B cell (primary cell): ENCODE measurements at regions not wholly inside any gene's neighbourhood (a gene's known extent, or its start where the extent isn't known, plus 50 kb on each side); places are given as distances from the start of the nearest gene placed in this dataset. TPM values are rescaled to one million over a fixed set of nuclear protein-coding genes. Genes with fewer than 3 reads are reported as not detected.
"Not testable (repeated sequence)": the region's sequence is repeated elsewhere in the genome, so short reads cannot be mapped to it uniquely, and the experiment has no call there.

Experiments used
- ATAC-seq: fragments of 200-7000 bp; cut with Tn5 transposase; one replicate; pipeline ENCODE4 v1.10.0; 2021; ENCODE audit warnings: low read depth, mild to moderate bottlenecking, moderate number of reproducible peaks, moderate library complexity
- CTCF ChIA-PET: fragments of 350-600 bp; sonication (Branson Sonifier 250); formaldehyde crosslinking; loops from one replicate; lab custom pipeline; 2021; ENCODE audit warnings: antibody characterized with exemption, inconsistent platforms; lab: Charles Lee
- POLR2A ChIA-PET: fragments of 350-600 bp; sonication (Branson Sonifier 250); formaldehyde crosslinking; loops from one replicate; lab custom pipeline; 2021; ENCODE audit warnings: antibody characterized with exemption; lab: Charles Lee
- DNase-seq: peaks from one replicate; pipeline ENCODE4 v3.0.0; 2013
- H2AFZ ChIP-seq: 2 replicates; pipeline ENCODE4 v1.6.1; 2012; ENCODE audit warnings: mild to moderate bottlenecking, low read depth, low read length; ENCODE audit not compliant: insufficient read depth, poor library complexity, severe bottlenecking
- H3K27ac ChIP-seq, 2 donors: 1 replicate in 1 of 2; 2 replicates in 1 of 2; pipeline ENCODE4 v1.5.1; 2012 to 2013; ENCODE audit warnings: low read length in 2 of 2, mild to moderate bottlenecking in 2 of 2, moderate library complexity in 1 of 2
- H3K27me3 ChIP-seq, 4 experiments: fragments of 200-600 bp in 1 of 4; sonication (generic) in 1 of 4; replicated peaks in 1 of 4; 1 replicate in 2 of 4; 2 replicates in 2 of 4; pipeline versions ENCODE4 v1.6.1 to v1.7.0; 2013 to 2016; ENCODE audit warnings: low read length in 3 of 4, mild to moderate bottlenecking in 2 of 4, mixed read lengths in 1 of 4, moderate library complexity in 1 of 4; ENCODE audit not compliant: insufficient read depth in 4 of 4, control insufficient read depth in 3 of 4; ENCODE audit errors: control extremely low read depth in 1 of 4
- H3K36me3 ChIP-seq, 2 experiments: replicated peaks in 1 of 2; 1 replicate in 1 of 2; 2 replicates in 1 of 2; pipeline versions ENCODE4 v1.6.1 to v1.7.1; 2013; ENCODE audit warnings: low read length in 1 of 2; ENCODE audit not compliant: insufficient read depth in 2 of 2, control insufficient read depth in 1 of 2; ENCODE audit errors: control extremely low read depth in 1 of 2, extremely low read depth in 1 of 2
- H3K4me1 ChIP-seq, 2 donors: fragments of 200-600 bp in 1 of 2; sonication (generic) in 1 of 2; 1 replicate in 1 of 2; 2 replicates in 1 of 2; pipeline versions ENCODE4 v1.5.1 to v1.6.1; 2013 to 2017; ENCODE audit warnings: low read length in 2 of 2; ENCODE audit not compliant: control insufficient read depth in 2 of 2, insufficient read depth in 2 of 2
- H3K4me2 ChIP-seq: replicated peaks from 2 replicates; pipeline ENCODE3; 2012; ENCODE audit warnings: mild to moderate bottlenecking, low read depth, low read length; ENCODE audit not compliant: poor library complexity, severe bottlenecking
- H3K4me3 ChIP-seq, 5 experiments: fragments of 200-600 bp in 1 of 5; sonication (generic) in 1 of 5; 1 replicate in 3 of 5; 2 replicates in 2 of 5; pipeline versions ENCODE4 v1.5.1 to v1.7.0; 2011 to 2016; ENCODE audit warnings: low read length in 4 of 5, mild to moderate bottlenecking in 4 of 5, low read depth in 2 of 5, control low read depth in 1 of 5, moderate library complexity in 1 of 5; ENCODE audit not compliant: insufficient read depth in 1 of 5; ENCODE audit errors: control extremely low read depth in 1 of 5, extremely low read depth in 1 of 5
- H3K79me2 ChIP-seq: fragments of 200-600 bp; sonication (generic); one replicate; pipeline ENCODE4 v1.6.0; 2016; ENCODE audit warnings: low read length; ENCODE audit not compliant: control insufficient read depth, insufficient read depth
- H3K9ac ChIP-seq: fragments of 200-600 bp; sonication (generic); 2 replicates; pipeline ENCODE4 v1.6.1; 2017; ENCODE audit warnings: mild to moderate bottlenecking, low read length, moderate library complexity
- H3K9me3 ChIP-seq, 3 donors: one replicate each; pipeline versions ENCODE4 v1.6.1 to v1.7.1; 2013; ENCODE audit warnings: low read length in 2 of 3; ENCODE audit not compliant: control insufficient read depth in 2 of 3, insufficient read depth in 1 of 3; ENCODE audit errors: control extremely low read depth in 1 of 3
- H4K20me1 ChIP-seq: 2 replicates; pipeline ENCODE4 v1.6.0; 2012; ENCODE audit warnings: mild to moderate bottlenecking, low read length; ENCODE audit not compliant: insufficient read depth, control insufficient read depth, poor library complexity, severe bottlenecking
- H3K27ac Mint-ChIP-seq: one replicate; pipeline ENCODE4 v1.8.0; 2021; ENCODE audit warnings: mixed read lengths
- H3K27me3 Mint-ChIP-seq: one replicate; pipeline ENCODE4 v1.8.0; 2021; ENCODE audit warnings: mixed read lengths
- H3K4me1 Mint-ChIP-seq: one replicate; pipeline ENCODE4 v1.8.0; 2021; ENCODE audit warnings: mixed read lengths
- H3K4me3 Mint-ChIP-seq: one replicate; pipeline ENCODE4 v1.8.0; 2021; ENCODE audit warnings: mixed read lengths
- H3K9me3 Mint-ChIP-seq: one replicate; pipeline ENCODE4 v1.8.0; 2022; ENCODE audit warnings: mixed read lengths; ENCODE audit not compliant: insufficient read depth
- WGBS: methylation state at CpG from one replicate; pipeline ENCODE4 v1.1.5; 2013; ENCODE audit warnings: missing lambda C conversion rate; ENCODE audit not compliant: insufficient coverage; 5-methylcytosine and 5-hydroxymethylcytosine counted together
- intact Hi-C: fragments of 100-400 bp; cut with micrococcal nuclease; formaldehyde crosslinking; loops from one replicate; pipeline ENCODE4 v1.10.0; 2022
- small RNA-seq: library from RNA; depleted of rRNA; stranded (forward); fragments of <200 nt; gene quantifications from one replicate; pipeline ENCODE3, GENCODE V24; 2012; ENCODE audit warnings: low replicate concordance, low read depth; ENCODE audit not compliant: insufficient read length

DNA sequence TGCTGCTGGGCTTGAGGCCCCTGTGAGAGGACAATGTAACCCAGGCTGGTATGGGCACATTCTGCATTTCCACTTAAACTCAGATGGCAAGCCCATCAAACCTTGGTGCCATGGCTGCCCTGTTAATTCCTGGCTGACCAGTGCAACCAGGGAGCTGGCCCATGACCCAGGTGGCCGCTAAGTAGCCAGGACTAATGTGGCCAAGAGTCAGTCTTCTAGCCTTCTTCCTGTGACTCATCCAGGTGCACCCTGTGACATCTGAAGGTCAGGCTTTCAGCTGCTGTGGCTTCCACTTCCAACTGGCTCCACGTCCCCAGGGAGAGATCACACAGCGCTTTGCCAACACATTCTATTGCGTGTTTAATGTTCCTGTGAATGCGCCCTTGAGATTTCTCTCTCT, 50.5 kb upstream of the ROPN1B start:
- H3K4me1 ChIP-seq = peaks cover 0 to 15% of the 10 kb centered on the region in 2 donors
- H3K27me3 Mint-ChIP-seq, H2AFZ ChIP-seq, H3K27ac Mint-ChIP-seq, ATAC-seq, DNase-seq, H3K9me3 ChIP-seq, H3K79me2 ChIP-seq, H3K9me3 Mint-ChIP-seq, POLR2A ChIA-PET, H3K9ac ChIP-seq, H3K27ac ChIP-seq, H3K4me3 Mint-ChIP-seq, H3K4me2 ChIP-seq, H4K20me1 ChIP-seq, H3K36me3 ChIP-seq, H3K4me3 ChIP-seq, H3K27me3 ChIP-seq: not testable (repeated sequence)
- CTCF ChIA-PET = interaction anchor here (1.2 kb wide), 1 partner anchor 9 kb away, joined by 3 read pairs; no protein-coding TSS in a partner anchor
- intact Hi-C loops = loop anchor here (5.0 to 10.0 kb wide), 4 partner anchors 544 to 1679 kb away; partner anchors contain the start of genes CHCHD6, MCM2, PLXNA1 and ZNF148
- peaks cover 11% of the 10 kb centered on the region for H3K4me1 Mint-ChIP-seq
- 100% methylated on average over 1 of the region's 5 CpGs for WGBS

DNA sequence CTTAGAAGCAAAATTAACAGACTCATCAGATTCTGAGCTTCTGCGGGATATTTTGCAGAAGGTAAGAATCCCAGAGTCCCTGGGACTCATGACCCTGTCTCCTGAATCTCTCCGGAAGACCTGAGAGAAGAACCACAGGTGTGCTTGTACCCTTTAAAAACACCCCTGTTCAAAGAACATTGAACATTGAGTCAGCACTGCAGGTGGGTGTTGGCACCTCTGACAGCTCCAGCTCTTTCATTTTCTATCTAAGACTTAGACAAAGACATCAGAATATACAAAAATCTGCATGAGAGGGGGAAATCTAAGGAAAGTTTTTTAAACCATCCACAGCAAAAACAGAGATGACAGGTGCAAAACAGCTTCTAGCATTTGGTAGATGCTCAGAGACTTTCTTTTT, 50.1 kb upstream of the ROPN1B start:
- H3K4me2 ChIP-seq, H3K9ac ChIP-seq, ATAC-seq, H3K4me3 Mint-ChIP-seq, H3K27ac Mint-ChIP-seq, H3K36me3 ChIP-seq, H4K20me1 ChIP-seq, H3K9me3 Mint-ChIP-seq, H3K27ac ChIP-seq, H3K27me3 Mint-ChIP-seq, H2AFZ ChIP-seq, H3K79me2 ChIP-seq, POLR2A ChIA-PET, DNase-seq, H3K27me3 ChIP-seq, H3K9me3 ChIP-seq, H3K4me3 ChIP-seq: not testable (repeated sequence)
- CTCF ChIA-PET = interaction anchor here (1.2 kb wide), 1 partner anchor 9 kb away, joined by 3 read pairs; no protein-coding TSS in a partner anchor
- intact Hi-C loops = loop anchor here (5.0 to 10.0 kb wide), 4 partner anchors 544 to 1678 kb away; partner anchors contain the start of genes CHCHD6, MCM2, PLXNA1 and ZNF148
- peaks cover 11% of the 10 kb centered on the region for H3K4me1 Mint-ChIP-seq
- 100% methylated on average over 1 of the region's 2 CpGs for WGBS
- H3K4me1 ChIP-seq = peaks cover 0 to 15% of the 10 kb centered on the region in 2 donors

Small RNA genes in the stretch of these regions (small RNA-seq; reads per million reads assigned to genes)
- gene AC092902.1 (not detected), gene AF186996.2 (not detected), gene AF186996.3 (not detected), gene MIR548I1 (not detected), gene SNRPCP11 (not detected)
